LNCaP clone FGC (cell line): ENCODE measurements at regions not wholly inside any gene's neighbourhood (a gene's known extent, or its start where the extent isn't known, plus 50 kb on each side); places are given as distances from the start of the nearest gene placed in this dataset.
"Not testable (repeated sequence)": the region's sequence is repeated elsewhere in the genome, so short reads cannot be mapped to it uniquely, and the experiment has no call there.

Source experiments
- DNase-seq: peaks from one replicate; pipeline ENCODE4 v3.0.0-alpha.2; 2011; ENCODE audit warnings: low read depth
- H3K4me3 ChIP-seq: 2 replicates; pipeline ENCODE4 v1.5.1; 2011; ENCODE audit warnings: mild to moderate bottlenecking, low read depth, low read length, control low read depth
- CTCF ChIP-seq: IDR thresholded peaks from 2 replicates; pipeline ENCODE4 v1.5.1; 2012; ENCODE audit warnings: mild to moderate bottlenecking; ENCODE audit not compliant: control insufficient read depth, insufficient read depth; ENCODE audit errors: extremely low read depth

- no peak overlapping the region for H3K4me3 ChIP-seq
- no peak for DNase-seq
- no peak for TF ChIP-seq CTCF
Measured at GRCh38 chrY:19541475-19542306, 202.8 kb downstream of the KDM5D start.

- not testable (repeated sequence) for H3K4me3 ChIP-seq, DNase-seq
Measured at GRCh38 chrY:19535697-19536096, 208.8 kb downstream of the KDM5D start.

GRCh38 chrY:19521976-19522375 lies 222.6 kb downstream of the KDM5D start:
- no peak for TF ChIP-seq CTCF
- DNase-seq, result no peak
- H3K4me3 ChIP-seq, result no peak overlapping the region

GRCh38 chrY:19503092-19503449 lies 241.5 kb downstream of the KDM5D start:
- no peak for DNase-seq
- no peak overlapping the region for H3K4me3 ChIP-seq
- TF ChIP-seq CTCF, result no peak

- no peak for TF ChIP-seq CTCF
- no peak for DNase-seq
- no peak overlapping the region for H3K4me3 ChIP-seq
Measured at GRCh38 chrY:19502169-19503091, 242.1 kb downstream of the KDM5D start.

GRCh38 chrY:19498556-19498955 lies 246.0 kb downstream of the KDM5D start:
- DNase-seq, result no peak
- no peak for TF ChIP-seq CTCF
- no peak overlapping the region for H3K4me3 ChIP-seq

- no peak overlapping the region for H3K4me3 ChIP-seq
- no peak for DNase-seq
- TF ChIP-seq CTCF, result no peak
Measured at GRCh38 chrY:19487494-19487893, 257.0 kb downstream of the KDM5D start.
